PFSK-1 (cell line): ENCODE measurements at regions not wholly inside any gene's neighbourhood (a gene's known extent, or its start where the extent isn't known, plus 50 kb on each side); places are given as distances from the start of the nearest gene placed in this dataset.

Experiments
- POLR2AphosphoS5 ChIP-seq: IDR thresholded peaks from 2 replicates; pipeline ENCODE4 v1.6.1; 2012; ENCODE audit warnings: low read depth, mild to moderate bottlenecking, control low read depth, low read length, moderate library complexity
- TF ChIP-seq, protein P1 (sequence below), 2 experiments: IDR thresholded peaks; 2 replicates each; pipeline versions ENCODE4 v1.6.1 to v1.8.0; 2011 to 2012; ENCODE audit warnings: low read depth in 2 of 2, low read length in 2 of 2, control low read depth in 1 of 2, inconsistent platforms in 1 of 2, mild to moderate bottlenecking in 1 of 2, moderate library complexity in 1 of 2; ENCODE audit not compliant: insufficient read depth in 1 of 2

DNA sequence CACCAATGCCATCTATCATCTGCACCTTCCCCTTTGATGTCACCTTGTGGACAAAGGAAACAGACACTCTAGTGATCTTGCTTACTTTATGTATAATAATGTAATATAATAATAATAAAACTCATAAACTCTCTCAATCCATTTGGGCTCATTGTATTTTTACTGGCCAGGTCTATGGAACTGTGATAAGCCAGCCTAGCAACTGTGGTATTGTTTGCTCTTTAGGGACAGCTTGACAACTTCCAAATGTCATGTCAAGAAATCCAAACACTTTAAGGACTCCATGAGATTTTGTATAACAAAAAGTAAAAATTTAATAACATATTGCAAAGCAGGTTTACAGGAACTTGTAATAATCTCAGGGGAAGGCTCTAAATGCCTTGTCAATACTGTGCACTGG is 1163.4 kb upstream of the TMPRSS15 start:
- no peak for TF ChIP-seq POLR2AphosphoS5
- TF ChIP-seq, protein P1, sequence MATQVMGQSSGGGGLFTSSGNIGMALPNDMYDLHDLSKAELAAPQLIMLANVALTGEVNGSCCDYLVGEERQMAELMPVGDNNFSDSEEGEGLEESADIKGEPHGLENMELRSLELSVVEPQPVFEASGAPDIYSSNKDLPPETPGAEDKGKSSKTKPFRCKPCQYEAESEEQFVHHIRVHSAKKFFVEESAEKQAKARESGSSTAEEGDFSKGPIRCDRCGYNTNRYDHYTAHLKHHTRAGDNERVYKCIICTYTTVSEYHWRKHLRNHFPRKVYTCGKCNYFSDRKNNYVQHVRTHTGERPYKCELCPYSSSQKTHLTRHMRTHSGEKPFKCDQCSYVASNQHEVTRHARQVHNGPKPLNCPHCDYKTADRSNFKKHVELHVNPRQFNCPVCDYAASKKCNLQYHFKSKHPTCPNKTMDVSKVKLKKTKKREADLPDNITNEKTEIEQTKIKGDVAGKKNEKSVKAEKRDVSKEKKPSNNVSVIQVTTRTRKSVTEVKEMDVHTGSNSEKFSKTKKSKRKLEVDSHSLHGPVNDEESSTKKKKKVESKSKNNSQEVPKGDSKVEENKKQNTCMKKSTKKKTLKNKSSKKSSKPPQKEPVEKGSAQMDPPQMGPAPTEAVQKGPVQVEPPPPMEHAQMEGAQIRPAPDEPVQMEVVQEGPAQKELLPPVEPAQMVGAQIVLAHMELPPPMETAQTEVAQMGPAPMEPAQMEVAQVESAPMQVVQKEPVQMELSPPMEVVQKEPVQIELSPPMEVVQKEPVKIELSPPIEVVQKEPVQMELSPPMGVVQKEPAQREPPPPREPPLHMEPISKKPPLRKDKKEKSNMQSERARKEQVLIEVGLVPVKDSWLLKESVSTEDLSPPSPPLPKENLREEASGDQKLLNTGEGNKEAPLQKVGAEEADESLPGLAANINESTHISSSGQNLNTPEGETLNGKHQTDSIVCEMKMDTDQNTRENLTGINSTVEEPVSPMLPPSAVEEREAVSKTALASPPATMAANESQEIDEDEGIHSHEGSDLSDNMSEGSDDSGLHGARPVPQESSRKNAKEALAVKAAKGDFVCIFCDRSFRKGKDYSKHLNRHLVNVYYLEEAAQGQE (IDR thresholded peaks at IDR 0.05; ENCODE audit: insufficient read depth in 1 of 2, low read depth in 2 of 2, low read length in 2 of 2): no peak
